ENCODE measurements at regions not wholly inside any gene's neighbourhood (a gene's known extent, or its start where the extent isn't known, plus 50 kb on each side); places are given as distances from the start of the nearest gene placed in this dataset.

GRCh38 chr21:29228306-29228705 lies 70.4 kb upstream of the BACH1 start:
- peak; percentile 39 for DNase-seq

- no peak for DNase-seq
These were observed 68.0 kb upstream of the BACH1 start for GRCh38 chr21:29230551-29231261.

GRCh38 chr21:29231756-29232529 lies 66.8 kb upstream of the BACH1 start:
- DNase-seq, result no peak

DNA sequence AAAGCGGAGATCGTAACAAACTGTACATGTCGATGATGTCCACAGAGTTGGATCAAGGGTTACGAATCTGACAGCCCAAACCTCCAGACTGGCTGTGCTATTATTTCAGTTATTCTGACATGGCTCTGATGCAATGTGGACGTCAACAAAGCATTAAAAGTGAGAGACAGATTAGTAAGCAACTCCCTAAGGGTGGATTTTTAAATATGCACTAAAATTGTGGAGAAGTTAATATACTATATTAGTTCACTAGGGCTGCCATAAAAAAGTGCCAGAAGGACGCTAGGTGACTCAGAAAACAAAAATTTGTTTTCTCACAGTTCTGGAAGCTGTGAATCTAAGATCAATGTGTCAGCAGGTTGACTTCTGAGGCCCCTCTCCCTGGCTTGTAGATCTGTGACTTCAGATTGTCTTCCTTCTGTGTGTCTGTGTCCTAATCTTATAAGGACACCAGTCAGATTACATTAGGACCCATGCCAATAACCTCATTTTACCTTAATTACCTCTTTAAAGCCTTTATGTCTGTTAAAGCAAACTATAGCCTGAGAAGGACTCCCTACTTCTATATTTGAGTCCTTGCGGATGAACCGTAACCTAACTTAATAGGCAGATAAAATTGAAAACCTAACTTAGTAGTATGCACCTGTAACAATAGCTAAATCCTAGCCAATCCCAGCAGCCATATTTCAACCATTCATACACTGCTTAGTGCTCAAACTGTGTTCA lies 66.0 kb upstream of the BACH1 start:
- peak; percentile 50 for DNase-seq

- DNase-seq, result peak; percentile 42
These were observed 65.5 kb upstream of the BACH1 start for GRCh38 chr21:29233256-29233546.

DNA sequence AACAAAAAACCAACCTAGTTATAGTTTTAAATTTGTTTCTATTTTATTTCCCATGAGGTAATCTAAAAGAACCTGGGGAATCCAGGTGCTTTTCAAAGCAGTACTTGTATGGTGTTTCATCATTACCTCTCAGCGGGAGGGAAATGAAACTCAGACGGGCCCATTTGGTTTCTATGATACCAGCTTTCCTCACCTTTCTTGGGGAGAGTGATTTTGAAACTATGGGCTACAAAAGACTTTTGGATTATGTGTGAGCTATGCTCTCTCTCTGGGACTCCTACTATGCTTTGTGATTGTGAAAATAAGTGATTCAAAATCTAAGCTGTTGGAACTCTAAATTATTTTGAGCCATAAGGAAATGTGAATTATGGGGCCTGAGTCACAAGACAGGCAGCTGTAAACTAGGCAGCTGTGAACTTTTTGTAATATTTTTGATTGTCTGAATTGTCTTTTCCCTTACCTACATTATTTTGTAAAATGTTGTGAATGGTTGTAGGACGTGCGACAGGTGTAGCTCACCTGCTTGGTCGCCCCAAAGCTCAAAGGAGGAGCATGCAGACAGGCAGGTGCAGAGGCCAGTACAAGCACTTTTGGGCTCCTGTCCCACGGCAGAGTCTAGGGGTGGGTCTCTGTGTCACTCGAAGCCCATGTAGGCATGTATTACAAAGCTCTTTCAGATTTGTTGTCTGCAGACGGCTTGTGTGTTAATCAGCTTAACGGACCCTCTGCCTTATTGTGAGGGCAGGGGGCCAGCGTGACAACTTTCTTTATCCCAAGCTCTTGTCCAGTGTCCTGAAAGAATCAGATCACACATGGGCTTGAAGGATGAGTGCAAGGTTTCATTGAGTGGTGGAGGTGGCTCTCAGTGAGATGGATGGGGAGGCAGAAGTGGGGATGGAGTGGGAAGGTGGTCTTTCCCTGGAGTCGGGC lies 64.8 kb upstream of the BACH1 start:
- no peak for DNase-seq

- no peak for DNase-seq
These were observed 63.0 kb upstream of the BACH1 start for GRCh38 chr21:29235714-29236197.

DNA sequence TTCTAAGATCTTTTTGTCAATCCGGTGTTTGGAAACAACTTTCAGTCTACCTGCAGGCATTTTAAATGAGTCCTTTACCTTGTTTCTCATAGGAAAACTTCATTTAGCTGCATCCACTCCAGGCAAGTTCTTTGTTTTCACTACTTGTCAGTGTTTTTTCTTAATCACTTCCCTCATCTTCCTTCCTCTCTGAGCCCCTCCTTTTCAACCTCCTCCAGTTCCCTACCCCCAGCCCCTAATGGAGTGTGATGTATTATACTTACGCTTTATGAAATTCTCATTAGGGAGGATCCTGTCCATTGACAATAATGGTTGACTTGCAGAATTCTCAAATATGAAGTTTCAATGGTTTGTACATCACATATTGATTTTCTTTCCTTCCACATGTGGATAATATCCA lies 62.5 kb upstream of the BACH1 start:
- DNase-seq, result no peak

GRCh38 chr21:29237110-29238052 lies 61.3 kb upstream of the BACH1 start:
- DNase-seq, result no peak

DNA sequence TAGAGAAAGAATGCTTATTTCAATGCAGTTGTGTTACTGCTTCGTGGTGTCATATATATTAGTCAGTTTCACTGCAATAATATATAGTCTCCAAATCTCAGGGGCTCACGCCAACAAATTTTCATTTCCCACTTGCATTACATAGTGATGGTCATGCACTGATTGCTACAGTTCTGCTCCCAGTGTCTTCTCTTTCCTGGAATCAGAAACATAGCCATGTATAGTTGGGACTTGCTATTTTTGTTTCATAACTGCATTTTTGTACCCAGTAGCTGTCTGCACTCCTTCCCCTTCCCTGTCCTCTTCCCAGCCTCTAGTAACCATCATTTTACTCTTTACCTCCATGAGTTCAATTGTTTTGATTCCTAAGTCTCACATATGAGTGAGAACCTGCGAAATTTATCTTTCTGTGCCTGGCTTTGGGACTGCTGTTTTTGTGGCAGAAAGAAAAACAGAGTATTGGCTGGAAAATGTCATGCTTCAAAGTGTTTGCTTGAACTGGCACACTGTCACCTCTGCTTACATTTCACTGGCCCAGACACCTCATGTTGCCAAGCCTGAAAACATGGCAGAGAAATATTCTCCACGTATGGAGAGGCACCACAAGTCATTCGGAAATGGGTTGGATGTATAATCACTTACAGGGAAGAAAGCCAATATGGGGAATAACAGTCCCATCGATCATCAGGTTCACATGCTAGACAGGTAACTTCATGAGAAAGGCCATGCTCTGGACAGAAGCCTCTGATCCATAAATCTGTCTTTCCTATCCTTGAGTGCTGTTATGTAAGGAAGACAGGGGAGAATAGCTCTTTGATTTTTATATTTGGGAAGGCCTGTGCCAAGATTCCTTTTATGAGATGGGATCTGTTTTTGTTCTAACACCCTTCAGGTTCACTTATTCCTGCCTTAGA lies 60.4 kb upstream of the BACH1 start:
- DNase-seq, result no peak

DNA sequence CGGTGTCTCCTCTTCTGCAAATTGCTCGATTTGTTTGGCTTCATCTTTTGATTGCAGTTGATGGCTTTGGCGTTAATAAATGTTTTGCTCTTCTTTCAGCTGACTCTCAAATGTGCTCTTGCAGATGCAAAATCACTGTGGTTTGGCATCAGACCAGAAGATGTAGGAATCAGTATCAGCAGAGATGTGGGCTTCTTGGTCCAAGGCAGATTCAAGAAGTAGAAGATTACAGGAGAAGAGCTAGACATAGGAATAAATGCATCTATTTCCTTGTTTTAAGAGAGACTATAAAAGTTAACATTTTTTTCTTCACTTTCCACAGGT lies 59.8 kb upstream of the BACH1 start:
- peak; percentile 84 for DNase-seq

DNA sequence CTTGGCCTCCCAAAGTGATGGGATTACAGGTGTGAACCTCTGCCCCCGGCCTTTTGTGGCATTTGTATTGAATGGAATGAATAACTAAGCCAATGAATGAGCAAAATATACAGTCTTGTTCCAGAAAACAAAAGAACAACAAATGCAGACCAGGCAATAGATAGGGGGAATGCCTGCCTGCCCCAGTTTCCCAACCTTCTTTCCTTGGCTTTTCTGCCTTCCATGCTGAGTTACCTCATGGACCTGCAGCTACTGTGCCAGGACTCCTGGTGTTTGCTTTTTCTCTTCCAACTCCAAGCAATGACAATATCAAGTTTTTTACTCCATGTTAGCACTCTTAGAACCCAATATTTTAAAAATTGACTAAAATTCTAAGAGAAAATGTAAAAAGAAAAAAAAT lies 58.6 kb upstream of the BACH1 start:
- no peak for DNase-seq

GRCh38 chr21:29242201-29242600 lies 56.5 kb upstream of the BACH1 start:
- no peak for DNase-seq

DNA sequence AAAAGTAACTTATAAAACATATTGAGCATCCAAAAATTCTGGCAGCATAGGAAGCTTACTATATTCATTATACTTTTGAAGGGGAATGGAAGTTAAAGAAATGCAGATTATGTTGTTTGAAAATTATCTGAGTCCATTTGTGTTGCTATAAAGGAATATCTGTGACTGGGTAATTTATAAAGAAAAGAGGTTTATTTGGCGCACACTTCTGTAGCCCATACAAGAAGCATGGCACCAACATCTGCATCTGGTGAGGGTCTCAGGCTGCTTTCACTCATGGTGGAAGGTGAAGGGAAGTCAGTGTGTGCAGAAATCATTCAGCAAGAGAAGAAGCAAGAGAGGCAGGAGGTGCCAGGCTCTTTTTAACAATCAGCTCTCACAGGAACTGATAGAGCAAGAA lies 55.5 kb upstream of the BACH1 start:
- no peak for DNase-seq

- no peak for DNase-seq
These were observed 53.5 kb upstream of the BACH1 start for GRCh38 chr21:29245104-29245643.

- no peak for DNase-seq
These were observed 52.9 kb upstream of the BACH1 start for GRCh38 chr21:29245863-29246262.

DNA sequence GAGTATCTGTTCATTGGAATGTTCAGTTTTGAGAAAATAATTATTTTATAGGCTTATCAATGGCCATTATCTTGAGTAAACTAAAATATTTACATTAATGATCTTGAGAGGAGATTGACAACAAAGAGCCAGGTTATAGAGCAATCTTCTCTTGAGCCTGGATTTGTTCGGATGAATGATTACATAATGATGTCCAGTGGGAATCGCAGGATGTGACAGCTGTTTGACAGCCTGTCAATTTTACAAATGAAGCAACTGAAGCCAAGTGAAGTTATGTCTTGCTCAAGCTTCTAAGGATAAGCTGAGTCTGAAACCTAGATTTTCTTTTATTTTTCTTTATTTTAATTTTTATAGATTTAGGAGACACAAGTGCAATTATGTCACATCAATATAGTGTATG lies 52.1 kb upstream of the BACH1 start:
- DNase-seq, result no peak

- no peak for DNase-seq
These were observed 50.6 kb upstream of the BACH1 start for GRCh38 chr21:29248124-29248523.

All from hematopoietic multipotent progenitor cell treated with erythropoietin and hydrocortisone succinate and interleukin-3 and kit ligand, for 8 days (in vitro differentiated cells).